OCI-LY7 (cell line): ENCODE measurements at regions not wholly inside any gene's neighbourhood (a gene's known extent, or its start where the extent isn't known, plus 50 kb on each side); places are given as distances from the start of the nearest gene placed in this dataset.

ENCODE experiments used
- BruUV-seq: library from RNA; stranded (reverse); fragments of 400-500 nt; replicated peaks from 2 replicates; lab custom pipeline; 2021; lab: Mats Ljungman, UMichigan
- CTCF ChIA-PET: fragments of 300-600 bp; sonication (Branson Sonifier 250); formaldehyde crosslinking; loops from one replicate; lab custom pipeline; 2022; ENCODE audit warnings: antibody characterized with exemption; ENCODE audit not compliant: unreplicated experiment; lab: Charles Lee
- POLR2A ChIA-PET: fragments of 300-600 bp; sonication (Branson Sonifier 250); formaldehyde crosslinking; loops from one replicate; lab custom pipeline; 2022; ENCODE audit warnings: antibody characterized with exemption; lab: Charles Lee
- DNase-seq: peaks from one replicate; pipeline ENCODE4 v3.0.0-alpha.2; 2015; ENCODE audit warnings: low spot score
- H2AFZ ChIP-seq: fragments of 200-600 bp; sonication (generic), shearing (Covaris generic); 2 replicates; pipeline ENCODE4 v1.6.1; 2014; ENCODE audit warnings: mild to moderate bottlenecking, antibody characterized with exemption, low read length, moderate library complexity
- H3K27ac ChIP-seq: fragments of 200-600 bp; sonication (generic); 2 replicates; pipeline ENCODE4 v1.5.1; 2014; ENCODE audit warnings: mixed run types, low read depth, mild to moderate bottlenecking, moderate library complexity, low read length, inconsistent platforms; ENCODE audit not compliant: poor library complexity, severe bottlenecking
- H3K36me3 ChIP-seq: fragments of 200-600 bp; sonication (generic); 2 replicates; pipeline ENCODE4 v1.6.1; 2014; ENCODE audit warnings: mild to moderate bottlenecking, antibody characterized with exemption, low read length, moderate library complexity, mixed read lengths; ENCODE audit not compliant: insufficient read depth
- H3K4me1 ChIP-seq: fragments of 200-600 bp; sonication (generic); 2 replicates; pipeline ENCODE4 v1.5.1; 2014; ENCODE audit warnings: mild to moderate bottlenecking, low read length; ENCODE audit not compliant: insufficient read depth, poor library complexity, severe bottlenecking
- H3K4me2 ChIP-seq: fragments of 200-600 bp; sonication (generic); 2 replicates; pipeline ENCODE4 v1.6.1; 2014; ENCODE audit warnings: mild to moderate bottlenecking, low read length
- H3K4me3 ChIP-seq: fragments of 200-600 bp; sonication (generic); 2 replicates; pipeline ENCODE4 v1.5.1; 2014; ENCODE audit warnings: mild to moderate bottlenecking, low read depth, low read length; ENCODE audit not compliant: poor library complexity, severe bottlenecking
- H3K79me2 ChIP-seq: fragments of 200-600 bp; sonication (generic); 2 replicates; pipeline ENCODE4 v1.6.1; 2016; ENCODE audit warnings: low read depth, mild to moderate bottlenecking, low read length, moderate library complexity, mixed read lengths; ENCODE audit not compliant: insufficient read depth
- H3K9me2 ChIP-seq: fragments of 200-600 bp; sonication (generic); 2 replicates; pipeline ENCODE4 v1.6.1; 2016; ENCODE audit warnings: mild to moderate bottlenecking, low read length, mixed read lengths; ENCODE audit not compliant: insufficient read depth
- H3K9me3 ChIP-seq: fragments of 200-600 bp; sonication (generic); 2 replicates; pipeline ENCODE4 v1.6.1; 2014; ENCODE audit warnings: mild to moderate bottlenecking, mixed run types, low read length, mixed read lengths
- H4K20me1 ChIP-seq: fragments of 200-600 bp; sonication (generic); 2 replicates; pipeline ENCODE4 v1.6.1; 2014; ENCODE audit warnings: mild to moderate bottlenecking, antibody characterized with exemption, low read length, moderate library complexity, mixed read lengths; ENCODE audit not compliant: insufficient read depth
- EZH2phosphoT487 ChIP-seq: fragments of 200-600 bp; sonication (generic); IDR thresholded peaks from 2 replicates; pipeline ENCODE4 v1.6.1; 2018; ENCODE audit warnings: low read depth, borderline replicate concordance, mild to moderate bottlenecking, mixed run types, antibody characterized with exemption, low read length, moderate library complexity, mixed read lengths
- intact Hi-C: fragments of 100-400 bp; cut with micrococcal nuclease; formaldehyde crosslinking; loops from one replicate; pipeline ENCODE4 v1.10.0; 2022; ENCODE audit not compliant: unreplicated experiment
- TF ChIP-seq, protein P1 (sequence below): fragments of 200-600 bp; sonication (generic); conservative IDR thresholded peaks from 2 replicates; pipeline ENCODE4 v1.5.1; 2014; ENCODE audit warnings: mild to moderate bottlenecking, antibody characterized with exemption, low read length, moderate library complexity, mixed read lengths

DNA sequence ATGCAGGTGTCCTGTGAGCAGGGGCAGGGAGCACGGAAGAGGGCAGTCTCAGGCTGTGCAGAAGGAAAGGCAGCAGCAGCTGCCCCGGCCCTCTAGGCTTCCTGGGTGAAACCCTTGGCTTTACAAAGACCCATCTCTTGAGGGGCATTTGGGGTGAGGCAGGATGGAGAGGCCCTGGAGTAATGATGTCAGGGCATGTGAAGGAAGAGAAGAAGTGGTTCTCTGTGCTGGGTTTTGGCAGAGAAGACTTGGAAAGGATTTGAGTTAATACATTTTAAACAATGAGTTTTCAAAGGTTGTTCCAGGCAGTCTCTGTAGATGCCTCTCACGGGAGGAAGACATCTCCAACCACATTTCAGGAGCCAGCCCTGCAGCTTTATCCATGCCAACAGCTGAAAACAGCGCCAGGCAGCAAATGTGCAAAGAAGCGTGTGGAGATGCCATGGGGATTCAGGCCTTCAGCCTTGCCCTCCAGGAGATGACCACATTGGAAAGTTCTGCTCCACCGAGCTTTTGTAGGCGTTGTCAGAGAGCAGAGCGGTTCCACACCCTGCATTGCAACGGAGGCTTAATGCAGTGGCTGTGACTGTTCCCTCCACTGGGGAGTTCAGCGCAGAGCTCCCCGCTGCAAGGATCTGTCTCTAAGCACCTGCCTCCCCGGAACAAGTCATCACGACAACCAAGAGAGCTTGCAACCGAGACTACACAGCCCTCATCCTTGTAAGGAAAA is 322.8 kb downstream of the UQCRFS1 start:
- H4K20me1 ChIP-seq = no peaks in the 10 kb centered on the region
- CTCF ChIA-PET = no interaction called here
- POLR2A ChIA-PET = interaction anchor here (0.6 kb wide), 1 partner anchor 63 kb away, joined by 3 read pairs; no protein-coding TSS in a partner anchor
- H3K4me2 ChIP-seq = no peak overlapping the region
- DNase-seq = no peak
- H3K4me3 ChIP-seq = no peak overlapping the region
- H3K9me2 ChIP-seq = no peaks in the 10 kb centered on the region
- no peaks in the 10 kb centered on the region for H3K36me3 ChIP-seq
- intact Hi-C loops = no loop called here
- H2AFZ ChIP-seq = no peak overlapping the region
- H3K79me2 ChIP-seq = no peaks in the 10 kb centered on the region
- H3K4me1 ChIP-seq = no peaks in the 10 kb centered on the region
- no peak overlapping the region for H3K27ac ChIP-seq
- BruUV-seq = no TSS peak
- H3K9me3 ChIP-seq = no peaks in the 10 kb centered on the region
- TF ChIP-seq, protein P1, sequence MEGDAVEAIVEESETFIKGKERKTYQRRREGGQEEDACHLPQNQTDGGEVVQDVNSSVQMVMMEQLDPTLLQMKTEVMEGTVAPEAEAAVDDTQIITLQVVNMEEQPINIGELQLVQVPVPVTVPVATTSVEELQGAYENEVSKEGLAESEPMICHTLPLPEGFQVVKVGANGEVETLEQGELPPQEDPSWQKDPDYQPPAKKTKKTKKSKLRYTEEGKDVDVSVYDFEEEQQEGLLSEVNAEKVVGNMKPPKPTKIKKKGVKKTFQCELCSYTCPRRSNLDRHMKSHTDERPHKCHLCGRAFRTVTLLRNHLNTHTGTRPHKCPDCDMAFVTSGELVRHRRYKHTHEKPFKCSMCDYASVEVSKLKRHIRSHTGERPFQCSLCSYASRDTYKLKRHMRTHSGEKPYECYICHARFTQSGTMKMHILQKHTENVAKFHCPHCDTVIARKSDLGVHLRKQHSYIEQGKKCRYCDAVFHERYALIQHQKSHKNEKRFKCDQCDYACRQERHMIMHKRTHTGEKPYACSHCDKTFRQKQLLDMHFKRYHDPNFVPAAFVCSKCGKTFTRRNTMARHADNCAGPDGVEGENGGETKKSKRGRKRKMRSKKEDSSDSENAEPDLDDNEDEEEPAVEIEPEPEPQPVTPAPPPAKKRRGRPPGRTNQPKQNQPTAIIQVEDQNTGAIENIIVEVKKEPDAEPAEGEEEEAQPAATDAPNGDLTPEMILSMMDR = no peak
- no peak for TF ChIP-seq EZH2phosphoT487

GRCh38 chr19:28887920-28888618 is 324.9 kb downstream of the UQCRFS1 start:
- CTCF ChIA-PET = interaction anchor here (0.6 kb wide), 1 partner anchor 176 kb away, joined by 3 read pairs; no protein-coding TSS in a partner anchor
- H3K27ac ChIP-seq = no peak overlapping the region
- no TSS peak for BruUV-seq
- TF ChIP-seq, protein P1 = no peak
- no peak for TF ChIP-seq EZH2phosphoT487
- no peak for DNase-seq
- H3K9me2 ChIP-seq = no peaks in the 10 kb centered on the region
- no peak overlapping the region for H3K4me2 ChIP-seq
- H3K36me3 ChIP-seq = no peaks in the 10 kb centered on the region
- H4K20me1 ChIP-seq = no peaks in the 10 kb centered on the region
- no peak overlapping the region for H3K4me3 ChIP-seq
- H3K9me3 ChIP-seq = no peaks in the 10 kb centered on the region
- no peak overlapping the region for H2AFZ ChIP-seq
- H3K79me2 ChIP-seq = no peaks in the 10 kb centered on the region
- no peaks in the 10 kb centered on the region for H3K4me1 ChIP-seq
- intact Hi-C loops = no loop called here
- POLR2A ChIA-PET = interaction anchor here (0.6 kb wide), 1 partner anchor 313 kb away, joined by 3 read pairs; no protein-coding TSS in a partner anchor
